ENCODE measurements at regions not wholly inside any gene's neighbourhood (a gene's known extent, or its start where the extent isn't known, plus 50 kb on each side); places are given as distances from the start of the nearest gene placed in this dataset.

GRCh38 chr15:47971637-47972036, 149.2 kb upstream of the SLC24A5 start:
- Histone ChIP-seq H3K27me3 (no peaks in the 10 kb centered on the region), H3K4me1 (no peaks in the 10 kb centered on the region), H3K4me3 (no peak overlapping the region), H3K9me3 (no peaks in the 10 kb centered on the region), H3K27ac (no peak overlapping the region), H3K36me3 (no peaks in the 10 kb centered on the region)
- 49% methylated on average over 4 of the region's 4 CpGs for WGBS
- TF ChIP-seq POLR2A (IDR thresholded peaks at IDR 0.05), result no peak
- TF ChIP-seq POLR2AphosphoS5 (IDR thresholded peaks at IDR 0.05), result no peak
- DNase-seq (ENCODE audit: low spot score in 2 of 2), result no peak

- no peaks in the 10 kb centered on the region for H3K36me3 ChIP-seq
- H3K4me3 ChIP-seq, result no peak overlapping the region
- H3K9me3 ChIP-seq, result no peaks in the 10 kb centered on the region
- WGBS, result 77% methylated on average over 3 of the region's 3 CpGs
- no peak overlapping the region for H3K27ac ChIP-seq
- DNase-seq (ENCODE audit: low spot score in 2 of 2), result no peak
- no peaks in the 10 kb centered on the region for H3K27me3 ChIP-seq
- TF ChIP-seq POLR2AphosphoS5 (IDR thresholded peaks at IDR 0.05), result no peak
- no peak for TF ChIP-seq EP300 (IDR thresholded peaks at IDR 0.05)
- TF ChIP-seq POLR2A (IDR thresholded peaks at IDR 0.05), result no peak
- no peak for TF ChIP-seq CTCF (IDR thresholded peaks at IDR 0.05)
- H3K4me1 ChIP-seq, result no peaks in the 10 kb centered on the region
Measured at GRCh38 chr15:47972738-47973137, 148.1 kb upstream of the SLC24A5 start.

GRCh38 chr15:47974724-47975123, 146.1 kb upstream of the SLC24A5 start:
- H3K27me3 ChIP-seq, result no peaks in the 10 kb centered on the region
- H3K4me1 ChIP-seq, result no peaks in the 10 kb centered on the region
- DNase-seq (ENCODE audit: low spot score in 2 of 2), result no peak
- H3K27ac ChIP-seq, result no peak overlapping the region
- no peaks in the 10 kb centered on the region for H3K36me3 ChIP-seq
- H3K4me3 ChIP-seq, result no peak overlapping the region
- no peak for TF ChIP-seq CTCF (IDR thresholded peaks at IDR 0.05)
- TF ChIP-seq EP300 (IDR thresholded peaks at IDR 0.05), result no peak
- TF ChIP-seq POLR2A (IDR thresholded peaks at IDR 0.05), result no peak
- TF ChIP-seq POLR2AphosphoS5 (IDR thresholded peaks at IDR 0.05), result no peak
- H3K9me3 ChIP-seq, result no peaks in the 10 kb centered on the region
- WGBS, result 35% methylated on average over 1 of the region's 1 CpG

- no peaks in the 10 kb centered on the region for H3K9me3 ChIP-seq
- TF ChIP-seq POLR2AphosphoS5 (IDR thresholded peaks at IDR 0.05), result no peak
- TF ChIP-seq POLR2A (IDR thresholded peaks at IDR 0.05), result no peak
- TF ChIP-seq CTCF (IDR thresholded peaks at IDR 0.05), result no peak
- TF ChIP-seq EP300 (IDR thresholded peaks at IDR 0.05), result no peak
- no peaks in the 10 kb centered on the region for H3K4me1 ChIP-seq
- no peaks in the 10 kb centered on the region for H3K27me3 ChIP-seq
- no peak overlapping the region for H3K4me3 ChIP-seq
- H3K36me3 ChIP-seq, result no peaks in the 10 kb centered on the region
- H3K27ac ChIP-seq, result no peak overlapping the region
- DNase-seq (ENCODE audit: low spot score in 2 of 2), result no peak
Measured at GRCh38 chr15:47975427-47975826, 145.4 kb upstream of the SLC24A5 start.

- Histone ChIP-seq H3K9me3 (no peaks in the 10 kb centered on the region), H3K27ac (no peak overlapping the region), H3K27me3 (no peaks in the 10 kb centered on the region), H3K36me3 (no peaks in the 10 kb centered on the region), H3K4me1 (no peaks in the 10 kb centered on the region), H3K4me3 (no peak overlapping the region)
- TF ChIP-seq EP300 (IDR thresholded peaks at IDR 0.05), result no peak
- no peak for TF ChIP-seq POLR2A (IDR thresholded peaks at IDR 0.05)
- no peak for TF ChIP-seq POLR2AphosphoS5 (IDR thresholded peaks at IDR 0.05)
- no peak for TF ChIP-seq CTCF (IDR thresholded peaks at IDR 0.05)
- WGBS, result 68% methylated on average over 8 of the region's 8 CpGs
- DNase-seq (ENCODE audit: low spot score in 2 of 2), result no peak
Measured at GRCh38 chr15:47983533-47983932, 137.3 kb upstream of the SLC24A5 start.

- no peaks in the 10 kb centered on the region for H3K9me3 ChIP-seq
- no peak overlapping the region for H3K27ac ChIP-seq
- DNase-seq (ENCODE audit: low spot score in 2 of 2), result no peak
- H3K4me3 ChIP-seq, result no peak overlapping the region
- no peak for TF ChIP-seq POLR2A (IDR thresholded peaks at IDR 0.05)
- TF ChIP-seq POLR2AphosphoS5 (IDR thresholded peaks at IDR 0.05), result no peak
- TF ChIP-seq EP300 (IDR thresholded peaks at IDR 0.05), result no peak
- no peak for TF ChIP-seq CTCF (IDR thresholded peaks at IDR 0.05)
- no peaks in the 10 kb centered on the region for H3K4me1 ChIP-seq
- no peaks in the 10 kb centered on the region for H3K36me3 ChIP-seq
- 87% methylated on average over 4 of the region's 4 CpGs for WGBS
- no peaks in the 10 kb centered on the region for H3K27me3 ChIP-seq
Measured at GRCh38 chr15:47985568-47985967, 135.2 kb upstream of the SLC24A5 start.

Data from suprapubic skin (tissue), 4 donors.